ENCODE measurements at regions not wholly inside any gene's neighbourhood (a gene's known extent, or its start where the extent isn't known, plus 50 kb on each side); places are given as distances from the start of the nearest gene placed in this dataset.

DNA sequence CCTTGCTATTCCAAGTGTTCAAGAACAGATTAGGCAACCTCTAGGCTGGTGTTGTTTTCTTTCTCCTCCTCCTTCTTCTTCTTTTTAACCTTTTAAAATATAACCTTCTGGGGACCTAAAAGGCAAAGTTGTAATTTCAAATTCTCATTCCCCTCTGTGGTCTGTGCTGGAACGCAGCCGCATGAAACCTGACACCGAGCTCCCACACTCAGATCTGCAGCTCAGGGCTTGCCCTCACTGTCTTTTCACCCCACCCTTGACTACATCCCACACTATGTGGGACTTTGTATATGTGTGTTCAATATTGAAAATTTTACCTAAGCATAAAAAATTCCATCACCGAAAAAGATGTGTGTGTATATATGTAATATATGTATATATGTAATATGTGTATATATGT, 62.0 kb upstream of the ARHGAP42 start:
- Histone ChIP-seq H3K27me3 (ENCODE audit: control insufficient read depth in 1 of 2, insufficient read depth in 2 of 2, low read length in 2 of 2) (no peaks in the 10 kb centered on the region), H3K4me3 (replicated peaks in 1 of 3; ENCODE audit: insufficient read depth in 1 of 3, low read depth in 2 of 3, low read length in 3 of 3) (no peak overlapping the region), H3K9me3 (ENCODE audit: low read length) (peaks cover 16% of the 10 kb centered on the region), H3K9ac (ENCODE audit: insufficient read depth, low read depth, low read length) (no peak overlapping the region), H3K4me2 (ENCODE audit: low read depth, low read length) (no peak overlapping the region), H2AFZ (ENCODE audit: low read length) (no peak overlapping the region), H3K4me1 (ENCODE audit: insufficient read depth, low read length) (no peaks in the 10 kb centered on the region), H3K36me3 (replicated peaks in 1 of 2; ENCODE audit: control insufficient read depth in 1 of 2, insufficient read depth in 2 of 2, low read length in 2 of 2) (no peaks in the 10 kb centered on the region), H3K27ac (ENCODE audit: extremely low read length, insufficient read depth, low read length) (no peak overlapping the region), H3K79me2 (ENCODE audit: insufficient read depth, low read length) (no peaks in the 10 kb centered on the region), H4K20me1 (ENCODE audit: insufficient read depth, low read length) (no peaks in the 10 kb centered on the region)
- FAIRE-seq (no peak), DNase-seq (ENCODE audit: low spot score) (no peak), ATAC-seq (no peak)
- 52% methylated on average over 4 of the region's 4 CpGs for WGBS (ENCODE audit: low lambda C conversion rate)
- intact Hi-C loops (cut with micrococcal nuclease; ENCODE audit: unreplicated experiment) (no loop called here), in situ Hi-C loops (cut with HindIII; ENCODE audit: extremely low pct_ligation_motif_present, low pct_unique_long_range_greater_than_20kb) (no loop called here)
- BruUV-seq (replicated peaks) = no TSS peak
- ChIA-PET POLR2A (no interaction called here), CTCF (ENCODE audit: low intra/inter-chr PET ratio, low total read pairs) (no interaction called here)
- no peak for TF ChIP-seq KDM4B (CRISPR knock-in tag; IDR thresholded peaks at IDR 0.05)

DNA sequence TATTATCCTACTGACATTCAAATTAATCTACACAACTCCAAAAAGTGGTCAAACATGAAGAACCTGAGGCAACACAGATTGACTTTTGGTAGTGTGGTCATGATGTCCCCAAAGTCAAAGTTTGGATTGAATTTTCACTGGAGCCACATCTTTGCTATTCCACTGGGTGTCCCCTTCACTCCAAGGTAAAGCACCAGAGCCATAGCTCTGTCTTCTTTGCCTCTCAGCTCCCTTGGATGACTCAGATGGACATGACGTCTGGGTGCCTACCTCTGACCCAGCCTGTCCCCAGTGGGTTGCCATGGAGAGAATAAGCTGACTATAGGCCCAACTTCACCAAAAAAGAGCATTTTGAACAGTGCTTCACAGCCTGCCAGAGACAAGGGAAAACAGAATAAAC, 57.4 kb upstream of the ARHGAP42 start:
- Histone ChIP-seq H3K27ac (ENCODE audit: extremely low read length, insufficient read depth, low read length) (no peak overlapping the region), H3K79me2 (ENCODE audit: insufficient read depth, low read length) (no peaks in the 10 kb centered on the region), H3K9ac (ENCODE audit: insufficient read depth, low read depth, low read length) (no peak overlapping the region), H4K20me1 (ENCODE audit: insufficient read depth, low read length) (no peaks in the 10 kb centered on the region), H3K4me2 (ENCODE audit: low read depth, low read length) (no peak overlapping the region), H3K4me1 (ENCODE audit: insufficient read depth, low read length) (peaks cover 10% of the 10 kb centered on the region), H3K27me3 (ENCODE audit: control insufficient read depth in 1 of 2, insufficient read depth in 2 of 2, low read length in 2 of 2) (no peaks in the 10 kb centered on the region), H3K9me3 (ENCODE audit: low read length) (no peaks in the 10 kb centered on the region), H3K36me3 (replicated peaks in 1 of 2; ENCODE audit: control insufficient read depth in 1 of 2, insufficient read depth in 2 of 2, low read length in 2 of 2) (no peaks in the 10 kb centered on the region), H3K4me3 (replicated peaks in 1 of 3; ENCODE audit: insufficient read depth in 1 of 3, low read depth in 2 of 3, low read length in 3 of 3) (no peak overlapping the region), H2AFZ (ENCODE audit: low read length) (no peak overlapping the region)
- FAIRE-seq (no peak), DNase-seq (ENCODE audit: low spot score) (no peak), ATAC-seq (peak; percentile 43; the same call in 2 of the 3 replicates)
- BruUV-seq (replicated peaks) = no TSS peak
- in situ Hi-C loops (cut with HindIII; ENCODE audit: extremely low pct_ligation_motif_present, low pct_unique_long_range_greater_than_20kb) (no loop called here), intact Hi-C loops (cut with micrococcal nuclease; ENCODE audit: unreplicated experiment) (no loop called here)
- CTCF ChIA-PET (ENCODE audit: low intra/inter-chr PET ratio, low total read pairs) = no interaction called here
- WGBS (ENCODE audit: low lambda C conversion rate) = 0% methylated on average over 1 of the region's 1 CpG
- POLR2A ChIA-PET = no interaction called here
- no peak for TF ChIP-seq ETV5 (CRISPR knock-in tag; IDR thresholded peaks at IDR 0.05; ENCODE audit: borderline replicate concordance)
- peak; percentile 35 for TF ChIP-seq STAG1 (CRISPR knock-in tag; IDR thresholded peaks at IDR 0.05)
- TF ChIP-seq NFE2L2 (IDR thresholded peaks at IDR 0.05; ENCODE audit: low read length) = no peak
- no peak for TF ChIP-seq POLR2AphosphoS5 (IDR thresholded peaks at IDR 0.05; ENCODE audit: low read depth, low read length)
- TF ChIP-seq HNF4A (CRISPR knock-in tag; IDR thresholded peaks at IDR 0.05) = no peak
- TF ChIP-seq, protein P1, sequence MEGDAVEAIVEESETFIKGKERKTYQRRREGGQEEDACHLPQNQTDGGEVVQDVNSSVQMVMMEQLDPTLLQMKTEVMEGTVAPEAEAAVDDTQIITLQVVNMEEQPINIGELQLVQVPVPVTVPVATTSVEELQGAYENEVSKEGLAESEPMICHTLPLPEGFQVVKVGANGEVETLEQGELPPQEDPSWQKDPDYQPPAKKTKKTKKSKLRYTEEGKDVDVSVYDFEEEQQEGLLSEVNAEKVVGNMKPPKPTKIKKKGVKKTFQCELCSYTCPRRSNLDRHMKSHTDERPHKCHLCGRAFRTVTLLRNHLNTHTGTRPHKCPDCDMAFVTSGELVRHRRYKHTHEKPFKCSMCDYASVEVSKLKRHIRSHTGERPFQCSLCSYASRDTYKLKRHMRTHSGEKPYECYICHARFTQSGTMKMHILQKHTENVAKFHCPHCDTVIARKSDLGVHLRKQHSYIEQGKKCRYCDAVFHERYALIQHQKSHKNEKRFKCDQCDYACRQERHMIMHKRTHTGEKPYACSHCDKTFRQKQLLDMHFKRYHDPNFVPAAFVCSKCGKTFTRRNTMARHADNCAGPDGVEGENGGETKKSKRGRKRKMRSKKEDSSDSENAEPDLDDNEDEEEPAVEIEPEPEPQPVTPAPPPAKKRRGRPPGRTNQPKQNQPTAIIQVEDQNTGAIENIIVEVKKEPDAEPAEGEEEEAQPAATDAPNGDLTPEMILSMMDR (CRISPR knock-in tag; IDR thresholded peaks at IDR 0.05) = peak; percentile 19; the same call in 1 of the 2 replicates
